GM12878 (cell line): ENCODE measurements at regions not wholly inside any gene's neighbourhood (a gene's known extent, or its start where the extent isn't known, plus 50 kb on each side); places are given as distances from the start of the nearest gene placed in this dataset.

Experiments used
- ATAC-seq: fragments of 200-7000 bp; cut with Tn5 transposase; 3 replicates; pipeline ENCODE4 v1.9.1; 2020; ENCODE audit warnings: mild to moderate bottlenecking, moderate library complexity
- BruUV-seq: library from RNA; stranded (reverse); fragments of 400-500 nt; replicated peaks from 2 replicates; lab custom pipeline; 2021; lab: Mats Ljungman, UMichigan
- CTCF ChIA-PET: fragments of 300-600 bp; sonication (Branson Sonifier 250); formaldehyde crosslinking; extraction: SDS; loops from one replicate; lab custom pipeline; 2021; ENCODE audit warnings: inconsistent platforms; lab: Yijun Ruan, JAX
- POLR2A ChIA-PET: fragments of 350-600 bp; formaldehyde crosslinking; extraction: SDS; loops from one replicate; lab custom pipeline; 2021; ENCODE audit warnings: inconsistent platforms; lab: Charles Lee
- RAD21 ChIA-PET: fragments of 300-600 bp; sonication (Branson Sonifier 250); formaldehyde crosslinking; loops from one replicate; lab custom pipeline; 2023; ENCODE audit warnings: antibody characterized with exemption; ENCODE audit not compliant: unreplicated experiment; lab: Charles Lee
- SMC1A ChIA-PET: fragments of 300-600 bp; sonication (Branson Sonifier 250); formaldehyde crosslinking; loops from one replicate; lab custom pipeline; 2023; ENCODE audit not compliant: unreplicated experiment, uncharacterized antibody; lab: Charles Lee
- DNase-seq: peaks from one replicate; pipeline ENCODE4 v3.0.0-alpha.2; 2011; ENCODE audit warnings: low read depth, low spot score
- FAIRE-seq: peaks from 3 replicates; lab custom pipeline; 2011; peaks lifted over from hg19 to GRCh38; lab: Jason Lieb, UNC
- H2AFZ ChIP-seq: 2 replicates; pipeline ENCODE4 v1.6.0; 2011; ENCODE audit warnings: low read depth, low read length, control low read depth; ENCODE audit not compliant: control insufficient read depth
- H3K27ac ChIP-seq: 2 replicates; pipeline ENCODE4 v1.5.1; 2011; ENCODE audit warnings: control low read depth; ENCODE audit not compliant: control insufficient read depth, insufficient read depth
- H3K27me3 ChIP-seq, 2 experiments: replicated peaks in 1 of 2; 2 replicates each; pipeline versions ENCODE4 v1.6.0 to v1.6.1; 2011; ENCODE audit warnings: low read length in 1 of 2; ENCODE audit not compliant: control insufficient read depth in 2 of 2, insufficient read depth in 2 of 2
- H3K36me3 ChIP-seq, 2 experiments: 2 replicates each; pipeline ENCODE4 v1.5.1; 2011; ENCODE audit warnings: low read length in 1 of 2; ENCODE audit not compliant: control insufficient read depth in 2 of 2, insufficient read depth in 2 of 2
- H3K4me1 ChIP-seq: 2 replicates; pipeline ENCODE4 v1.6.1; 2011; ENCODE audit warnings: mild to moderate bottlenecking, low read length, moderate library complexity, mixed read lengths; ENCODE audit not compliant: control insufficient read depth, insufficient read depth
- H3K4me2 ChIP-seq: 2 replicates; pipeline ENCODE4 v1.6.0; 2011; ENCODE audit warnings: control low read depth; ENCODE audit not compliant: control insufficient read depth, insufficient read depth
- H3K4me3 ChIP-seq: fragments of 200-600 bp; sonication (generic); 2 replicates; pipeline ENCODE4 v1.5.1; 2016
- H3K79me2 ChIP-seq: 2 replicates; pipeline ENCODE4 v1.6.0; 2011; ENCODE audit warnings: low read length; ENCODE audit not compliant: control insufficient read depth, insufficient read depth
- H3K9ac ChIP-seq: 2 replicates; pipeline ENCODE4 v1.8.0; 2011; ENCODE audit warnings: low read length, control low read depth, mixed read lengths; ENCODE audit not compliant: control insufficient read depth, insufficient read depth
- H3K9me3 ChIP-seq: replicated peaks from 3 replicates; pipeline ENCODE4 v1.5.1; 2011; ENCODE audit warnings: mild to moderate bottlenecking, low read length; ENCODE audit not compliant: control insufficient read depth, insufficient read depth
- H4K20me1 ChIP-seq: 2 replicates; pipeline ENCODE4 v1.6.0; 2011; ENCODE audit not compliant: control insufficient read depth, insufficient read depth
- CHD4 ChIP-seq: fragments of 200-600 bp; sonication (generic); IDR thresholded peaks from 2 replicates; pipeline ENCODE4 v1.6.1; 2016; ENCODE audit warnings: mild to moderate bottlenecking
- DPF2 ChIP-seq: fragments of 450-650 bp; IDR thresholded peaks from 2 replicates; pipeline ENCODE4 v1.6.1; 2017; ENCODE audit warnings: mild to moderate bottlenecking
- HCFC1 ChIP-seq: fragments of 150-350 bp; IDR thresholded peaks from 2 replicates; pipeline ENCODE4 v1.6.1; 2014; ENCODE audit warnings: low read length
- JUND ChIP-seq: IDR thresholded peaks from 2 replicates; pipeline ENCODE4 v1.6.1; 2012; ENCODE audit warnings: low read depth, mild to moderate bottlenecking, low read length, improper control_type of control experiment, moderate library complexity
- KAT2A ChIP-seq: conservative IDR thresholded peaks from 2 replicates; pipeline ENCODE4 v1.6.1; 2011; ENCODE audit warnings: low read depth, low read length; ENCODE audit not compliant: control insufficient read depth
- NKRF ChIP-seq: fragments of 450-650 bp; conservative IDR thresholded peaks from 2 replicates; pipeline ENCODE4 v1.6.1; 2017; ENCODE audit warnings: mild to moderate bottlenecking, moderate library complexity
- NR2C2 ChIP-seq: IDR thresholded peaks from 2 replicates; pipeline ENCODE4 v1.6.1; 2011; ENCODE audit warnings: borderline replicate concordance, low read depth; ENCODE audit not compliant: control insufficient read depth, insufficient read length
- RUNX3 ChIP-seq: IDR thresholded peaks from 2 replicates; pipeline ENCODE4 v1.6.1; 2012; ENCODE audit warnings: low read length, inconsistent platforms
- USF1 ChIP-seq: IDR thresholded peaks from 2 replicates; pipeline ENCODE4 v1.6.1; 2011; ENCODE audit warnings: borderline replicate concordance, low read depth, mild to moderate bottlenecking, moderate library complexity, mixed read lengths, low read length; ENCODE audit not compliant: insufficient read depth; ENCODE audit errors: extremely low read length
- ZBTB40 ChIP-seq: fragments of 450-650 bp; IDR thresholded peaks from 2 replicates; pipeline ENCODE4 v1.6.1; 2016; ENCODE audit warnings: mild to moderate bottlenecking, moderate library complexity, borderline replicate concordance
- WGBS: methylation state at CpG from one replicate; pipeline ENCODE4 v1.1.6; 2016; ENCODE audit warnings: low lambda C conversion rate; ENCODE audit not compliant: insufficient replicate concordance, insufficient coverage; ENCODE audit errors: missing lambda C conversion rate; 5-methylcytosine and 5-hydroxymethylcytosine counted together
- in situ Hi-C: fragments of 300-500 bp; cut with MboI; formaldehyde crosslinking; loops from 9 replicates; pipeline ENCODE4 v1.14.3; 2018; ENCODE audit warnings: mixed read lengths
- intact Hi-C: fragments of 100-400 bp; cut with micrococcal nuclease; formaldehyde crosslinking; loops from one replicate; pipeline ENCODE4 v1.14.2; 2022; ENCODE audit not compliant: unreplicated experiment
- TF ChIP-seq, protein P1 (sequence below): fragments of 450-650 bp; IDR thresholded peaks from 2 replicates; pipeline ENCODE4 v1.6.1; 2017; ENCODE audit warnings: mild to moderate bottlenecking, moderate library complexity

- no peak overlapping the region for H3K4me2 ChIP-seq
- ChIA-PET SMC1A (no interaction called here), RAD21 (no interaction called here), CTCF (interaction anchor here (1.1 kb wide), 1 partner anchor 43 kb away, joined by 3 read pairs; no protein-coding TSS in a partner anchor), POLR2A (no interaction called here)
- no TSS peak for BruUV-seq
- no peak overlapping the region for H3K4me3 ChIP-seq
- no peak for FAIRE-seq
- no peaks in the 10 kb centered on the region for H4K20me1 ChIP-seq
- intact Hi-C loops (no loop called here), in situ Hi-C loops (no loop called here)
- H3K79me2 ChIP-seq, result no peaks in the 10 kb centered on the region
- H3K9ac ChIP-seq, result no peak overlapping the region
- no peak overlapping the region for H3K27ac ChIP-seq
- H2AFZ ChIP-seq, result no peak overlapping the region
- no peak for DNase-seq
- 19% methylated on average over 1 of the region's 1 CpG for WGBS
- TF ChIP-seq, protein P1, sequence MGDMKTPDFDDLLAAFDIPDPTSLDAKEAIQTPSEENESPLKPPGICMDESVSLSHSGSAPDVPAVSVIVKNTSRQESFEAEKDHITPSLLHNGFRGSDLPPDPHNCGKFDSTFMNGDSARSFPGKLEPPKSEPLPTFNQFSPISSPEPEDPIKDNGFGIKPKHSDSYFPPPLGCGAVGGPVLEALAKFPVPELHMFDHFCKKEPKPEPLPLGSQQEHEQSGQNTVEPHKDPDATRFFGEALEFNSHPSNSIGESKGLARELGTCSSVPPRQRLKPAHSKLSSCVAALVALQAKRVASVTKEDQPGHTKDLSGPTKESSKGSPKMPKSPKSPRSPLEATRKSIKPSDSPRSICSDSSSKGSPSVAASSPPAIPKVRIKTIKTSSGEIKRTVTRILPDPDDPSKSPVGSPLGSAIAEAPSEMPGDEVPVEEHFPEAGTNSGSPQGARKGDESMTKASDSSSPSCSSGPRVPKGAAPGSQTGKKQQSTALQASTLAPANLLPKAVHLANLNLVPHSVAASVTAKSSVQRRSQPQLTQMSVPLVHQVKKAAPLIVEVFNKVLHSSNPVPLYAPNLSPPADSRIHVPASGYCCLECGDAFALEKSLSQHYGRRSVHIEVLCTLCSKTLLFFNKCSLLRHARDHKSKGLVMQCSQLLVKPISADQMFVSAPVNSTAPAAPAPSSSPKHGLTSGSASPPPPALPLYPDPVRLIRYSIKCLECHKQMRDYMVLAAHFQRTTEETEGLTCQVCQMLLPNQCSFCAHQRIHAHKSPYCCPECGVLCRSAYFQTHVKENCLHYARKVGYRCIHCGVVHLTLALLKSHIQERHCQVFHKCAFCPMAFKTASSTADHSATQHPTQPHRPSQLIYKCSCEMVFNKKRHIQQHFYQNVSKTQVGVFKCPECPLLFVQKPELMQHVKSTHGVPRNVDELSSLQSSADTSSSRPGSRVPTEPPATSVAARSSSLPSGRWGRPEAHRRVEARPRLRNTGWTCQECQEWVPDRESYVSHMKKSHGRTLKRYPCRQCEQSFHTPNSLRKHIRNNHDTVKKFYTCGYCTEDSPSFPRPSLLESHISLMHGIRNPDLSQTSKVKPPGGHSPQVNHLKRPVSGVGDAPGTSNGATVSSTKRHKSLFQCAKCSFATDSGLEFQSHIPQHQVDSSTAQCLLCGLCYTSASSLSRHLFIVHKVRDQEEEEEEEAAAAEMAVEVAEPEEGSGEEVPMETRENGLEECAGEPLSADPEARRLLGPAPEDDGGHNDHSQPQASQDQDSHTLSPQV, result no peak
- TF ChIP-seq DPF2 (no peak), RUNX3 (no peak), HCFC1 (no peak), JUND (no peak), ZBTB40 (no peak), NR2C2 (no peak), CHD4 (no peak), KAT2A (no peak), NKRF (no peak), USF1 (no peak)
- peaks cover 3 to 7% of the 10 kb centered on the region in 2 experiments; a peak in 2 of 4 replicates for H3K27me3 ChIP-seq
- H3K4me1 ChIP-seq, result no peaks in the 10 kb centered on the region
- no peak for ATAC-seq
- no peaks in the 10 kb centered on the region for H3K9me3 ChIP-seq
- no peaks in the 10 kb centered on the region for H3K36me3 ChIP-seq
Observed at GRCh38 chr6:90385759-90386313, 89.2 kb upstream of the BACH2 start.
